ENCODE measurements at regions not wholly inside any gene's neighbourhood (a gene's known extent, or its start where the extent isn't known, plus 50 kb on each side); places are given as distances from the start of the nearest gene placed in this dataset.

- Histone ChIP-seq H3K18ac (ENCODE audit: extremely low read depth, low read length) (no peak overlapping the region), H2AFZ (ENCODE audit: low read length) (no peak overlapping the region), H4K5ac (ENCODE audit: insufficient read length, low read depth, low read length) (no peak overlapping the region), H2AK5ac (ENCODE audit: low read depth, low read length) (no peak overlapping the region), H2BK15ac (ENCODE audit: low read length) (no peak overlapping the region), H3K4me1 (replicated peaks in 1 of 4; ENCODE audit: control insufficient read depth in 3 of 4, insufficient read depth in 4 of 4, low read length in 3 of 4) (peaks cover 0 to 4% (median 0%) of the 10 kb centered on the region in 4 experiments; a peak in 3 of 7 replicates), H3K4ac (replicated peaks; ENCODE audit: insufficient read length, low read depth, low read length) (no peak overlapping the region), H3K27me3 (replicated peaks in 1 of 4; ENCODE audit: control insufficient read depth in 3 of 4, extremely low read depth in 1 of 4, insufficient read depth in 3 of 4, low read length in 3 of 4) (no peaks in the 10 kb centered on the region), H3K23ac (ENCODE audit: insufficient read length) (no peak overlapping the region), H3K23me2 (ENCODE audit: low read depth, low read length) (no peaks in the 10 kb centered on the region), H3K27ac (ENCODE audit: low read depth, low read length) (no peak overlapping the region), H4K8ac (ENCODE audit: extremely low read depth, insufficient read depth, low read length) (no peak overlapping the region), H3K4me3 (ENCODE audit: extremely low read depth in 1 of 4, insufficient read depth in 2 of 4, low read depth in 3 of 4, low read length in 4 of 4) (no peak overlapping the region), H3K36me3 (ENCODE audit: control insufficient read depth in 2 of 4, insufficient read depth in 4 of 4, low read length in 3 of 4) (no peaks in the 10 kb centered on the region), H3K79me2 (ENCODE audit: control insufficient read depth in 1 of 2, insufficient read depth in 2 of 2, low read length in 2 of 2) (no peaks in the 10 kb centered on the region), H3K79me1 (ENCODE audit: low read depth, low read length) (no peaks in the 10 kb centered on the region), H2BK20ac (ENCODE audit: low read length) (no peak overlapping the region), H3K56ac (replicated peaks; ENCODE audit: insufficient read length, low read depth, low read length) (no peak overlapping the region), H2BK120ac (replicated peaks; ENCODE audit: low read depth, low read length) (no peak overlapping the region), H4K91ac (replicated peaks; ENCODE audit: insufficient read length, low read length) (no peak overlapping the region), H4K20me1 (replicated peaks in 1 of 2; ENCODE audit: control insufficient read depth in 1 of 2, insufficient read depth in 2 of 2, low read length in 2 of 2) (no peaks in the 10 kb centered on the region), H3K4me2 (ENCODE audit: insufficient read depth in 1 of 2, low read depth in 2 of 2, low read length in 2 of 2) (no peak overlapping the region), H2BK12ac (ENCODE audit: low read depth, low read length) (no peak overlapping the region), H2BK5ac (ENCODE audit: low read depth, low read length) (no peak overlapping the region), H3K9me3 (ENCODE audit: insufficient read depth in 2 of 2, low read depth in 1 of 2, low read length in 1 of 2) (no peaks in the 10 kb centered on the region), H3K9ac (replicated peaks in 1 of 4; ENCODE audit: extremely low read depth in 1 of 4, low read depth in 3 of 4, low read length in 3 of 4) (no peak overlapping the region), H3K14ac (ENCODE audit: insufficient read length) (no peak overlapping the region)
- FAIRE-seq (no peak), DNase-seq (ENCODE audit: low read depth in 1 of 2, low spot score in 2 of 2) (no peak)
- ChIA-PET POLR2A (ENCODE audit: partially characterized antibody) (no interaction called here), CTCF (ENCODE audit: partially characterized antibody) (no interaction called here)
- TF ChIP-seq EGR1 (IDR thresholded peaks at IDR 0.05; ENCODE audit: borderline replicate concordance, low read depth, low read length): no peak
- TF ChIP-seq USF2 (IDR thresholded peaks at IDR 0.05; ENCODE audit: low read length): no peak
- TF ChIP-seq SAP30 (IDR thresholded peaks at IDR 0.05; ENCODE audit: insufficient read depth, insufficient replicate concordance, low read length): no peak
- no peak for TF ChIP-seq KDM5A (IDR thresholded peaks at IDR 0.05; ENCODE audit: low read length)
- no peak for TF ChIP-seq TCF12 (IDR thresholded peaks at IDR 0.05; ENCODE audit: low read depth, low read length)
- no peak for TF ChIP-seq RAD21 (IDR thresholded peaks at IDR 0.05 in 1 of 2, conservative IDR thresholded peaks at IDR 0.05 in 1 of 2; ENCODE audit: low read depth in 2 of 2, low read length in 2 of 2)
- TF ChIP-seq CTBP2 (IDR thresholded peaks at IDR 0.05; ENCODE audit: borderline replicate concordance, insufficient read depth, insufficient read length, low read length): no peak
- TF ChIP-seq SP2 (IDR thresholded peaks at IDR 0.05; ENCODE audit: low read length): no peak
- TF ChIP-seq GABPA (IDR thresholded peaks at IDR 0.05; ENCODE audit: borderline replicate concordance, insufficient read depth, low read length): no peak
- no peak for TF ChIP-seq CHD1 (IDR thresholded peaks at IDR 0.05; ENCODE audit: low read depth, low read length)
Measured at GRCh38 chrX:42837747-42838146, 59.8 kb upstream of the PPP1R2C start.
